HG02759 (cell line): ENCODE measurements at regions not wholly inside any gene's neighbourhood (a gene's known extent, or its start where the extent isn't known, plus 50 kb on each side); places are given as distances from the start of the nearest gene placed in this dataset.
"Not testable (repeated sequence)": the region's sequence is repeated elsewhere in the genome, so short reads cannot be mapped to it uniquely, and the experiment has no call there.

Source experiments
- ATAC-seq: cut with Tn5 transposase; IDR thresholded peaks from one replicate; pipeline ENCODE4 v1.9.1; 2021; ENCODE audit warnings: mild to moderate bottlenecking, moderate library complexity; ENCODE audit not compliant: unreplicated experiment

DNA sequence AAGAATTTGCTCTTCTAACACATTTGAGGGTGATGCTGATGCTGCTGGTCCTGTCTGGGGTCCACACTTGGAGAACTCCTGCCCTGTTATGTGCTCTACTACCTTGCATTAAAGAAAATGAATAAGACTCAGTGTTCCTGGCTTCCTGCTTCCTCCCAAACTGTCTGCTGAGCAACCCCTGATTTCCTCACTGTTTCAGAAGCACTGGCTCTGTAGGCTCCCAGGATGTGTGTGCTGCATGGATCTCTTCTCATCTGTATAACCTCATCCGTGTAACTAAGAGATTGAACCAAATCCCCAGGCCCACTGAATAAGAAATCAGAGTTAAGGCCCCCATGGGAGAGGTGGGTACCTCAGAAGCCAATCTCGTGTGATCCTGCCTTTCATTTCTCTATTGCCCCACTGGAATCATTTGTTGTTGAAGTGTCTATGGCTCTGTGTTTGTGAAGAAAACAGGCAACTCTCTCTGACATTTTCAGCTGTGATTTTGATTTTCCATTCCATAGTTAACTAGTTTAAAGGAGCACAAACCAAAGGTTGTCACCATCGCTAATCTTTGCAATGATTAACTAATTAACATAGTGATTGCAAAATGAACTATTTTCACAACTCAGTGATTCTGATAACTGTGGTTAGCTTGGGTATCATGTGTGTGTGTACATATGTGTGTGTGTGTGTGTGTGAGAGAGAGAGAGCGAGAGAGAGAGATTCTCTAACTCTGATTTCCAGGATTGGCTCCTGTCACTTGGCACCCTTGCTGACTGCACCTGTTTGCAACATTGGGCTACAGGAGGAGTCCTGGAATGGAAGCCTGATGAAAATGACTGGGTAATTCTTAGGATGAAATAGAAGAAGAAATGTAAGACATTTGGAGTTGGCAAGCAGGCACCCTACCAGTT, 196.2 kb downstream of the SLC38A4 start:
- no peak for ATAC-seq

- no peak for ATAC-seq
These were observed 197.6 kb downstream of the SLC38A4 start for GRCh38 chr12:46628176-46628575.

- ATAC-seq: no peak
These were observed 198.1 kb downstream of the SLC38A4 start for GRCh38 chr12:46627686-46628085.

GRCh38 chr12:46619474-46619873, 206.3 kb downstream of the SLC38A4 start:
- ATAC-seq: not testable (repeated sequence)

DNA sequence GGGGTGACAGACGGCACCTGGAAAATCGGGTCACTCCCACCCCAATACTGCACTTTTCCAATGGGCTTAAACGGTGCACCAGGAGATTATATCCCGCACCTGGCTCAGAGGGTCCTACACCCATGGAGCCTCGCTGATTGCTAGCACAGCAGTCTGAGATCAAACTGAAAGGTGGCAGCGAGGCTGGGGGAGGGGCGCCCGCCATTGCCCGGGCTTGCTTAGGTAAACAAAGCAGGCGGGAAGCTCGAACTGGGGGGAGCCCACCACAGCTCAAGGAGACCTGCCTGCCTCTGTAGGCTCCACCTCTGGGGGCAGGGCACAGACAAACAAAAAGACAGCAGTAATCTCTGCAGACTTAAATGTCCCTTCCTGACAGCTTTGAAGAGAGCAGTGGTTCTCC, 208.1 kb downstream of the SLC38A4 start:
- ATAC-seq: not testable (repeated sequence)

DNA sequence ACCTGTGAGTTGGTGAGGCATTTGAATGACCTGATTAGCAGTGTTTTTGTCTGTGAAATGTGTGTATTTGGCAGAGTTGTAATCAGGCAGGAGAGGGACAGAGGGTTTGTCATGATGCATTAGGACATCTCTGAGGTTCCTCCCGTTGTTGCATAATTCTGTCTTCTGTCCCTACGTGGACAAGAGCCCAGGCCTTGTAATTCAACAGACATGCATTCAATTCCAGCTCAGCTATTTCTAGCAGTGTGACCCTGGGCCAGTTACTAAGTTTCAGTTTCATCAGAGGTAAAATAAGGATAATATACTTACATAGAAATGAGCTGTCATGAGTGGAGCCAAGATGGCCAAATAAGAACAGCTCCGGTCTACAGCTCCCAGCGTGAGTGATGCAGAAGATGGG, 208.6 kb downstream of the SLC38A4 start:
- ATAC-seq: no peak

GRCh38 chr12:46610754-46611153, 215.0 kb downstream of the SLC38A4 start:
- ATAC-seq: no peak

DNA sequence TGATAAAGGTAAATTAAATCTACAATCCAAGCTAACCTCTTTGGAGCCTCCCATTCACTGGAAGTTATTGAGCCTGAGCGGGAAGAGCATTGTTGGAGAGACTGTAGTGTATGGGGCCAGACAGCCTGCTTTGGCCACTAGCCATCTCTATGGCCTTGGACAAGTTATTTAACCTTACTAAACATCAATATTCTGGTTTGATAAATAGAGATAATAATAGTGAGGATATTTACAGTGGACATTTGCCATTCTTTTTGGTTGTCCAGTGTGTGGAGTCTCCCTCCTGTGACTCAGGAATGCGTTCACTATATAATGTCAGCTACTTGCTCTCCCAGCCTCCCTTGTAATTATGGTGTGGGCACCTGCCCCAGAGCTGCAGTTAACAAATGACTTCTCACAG, 216.1 kb downstream of the SLC38A4 start:
- no peak for ATAC-seq

DNA sequence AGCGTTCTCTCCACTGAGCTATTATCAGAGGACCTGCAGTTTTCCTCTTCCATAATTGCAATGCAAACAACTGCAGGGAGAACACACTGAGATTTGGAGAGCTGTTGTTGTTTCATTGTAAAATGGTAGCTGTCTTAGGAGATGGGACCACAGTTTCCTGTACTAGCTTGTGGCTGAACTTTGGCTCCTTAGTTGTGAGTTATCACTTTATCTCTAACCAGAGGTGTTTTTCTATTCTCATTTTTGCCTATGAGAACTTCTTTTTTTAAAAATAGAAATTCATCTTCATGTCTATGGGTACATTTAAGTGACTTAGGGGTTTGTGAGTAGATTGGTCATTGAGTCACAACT, 216.5 kb downstream of the SLC38A4 start:
- no peak for ATAC-seq

GRCh38 chr12:46608431-46609272, 217.1 kb downstream of the SLC38A4 start:
- no peak for ATAC-seq

- ATAC-seq: no peak
These were observed 221.1 kb downstream of the SLC38A4 start for GRCh38 chr12:46604684-46605083.

DNA sequence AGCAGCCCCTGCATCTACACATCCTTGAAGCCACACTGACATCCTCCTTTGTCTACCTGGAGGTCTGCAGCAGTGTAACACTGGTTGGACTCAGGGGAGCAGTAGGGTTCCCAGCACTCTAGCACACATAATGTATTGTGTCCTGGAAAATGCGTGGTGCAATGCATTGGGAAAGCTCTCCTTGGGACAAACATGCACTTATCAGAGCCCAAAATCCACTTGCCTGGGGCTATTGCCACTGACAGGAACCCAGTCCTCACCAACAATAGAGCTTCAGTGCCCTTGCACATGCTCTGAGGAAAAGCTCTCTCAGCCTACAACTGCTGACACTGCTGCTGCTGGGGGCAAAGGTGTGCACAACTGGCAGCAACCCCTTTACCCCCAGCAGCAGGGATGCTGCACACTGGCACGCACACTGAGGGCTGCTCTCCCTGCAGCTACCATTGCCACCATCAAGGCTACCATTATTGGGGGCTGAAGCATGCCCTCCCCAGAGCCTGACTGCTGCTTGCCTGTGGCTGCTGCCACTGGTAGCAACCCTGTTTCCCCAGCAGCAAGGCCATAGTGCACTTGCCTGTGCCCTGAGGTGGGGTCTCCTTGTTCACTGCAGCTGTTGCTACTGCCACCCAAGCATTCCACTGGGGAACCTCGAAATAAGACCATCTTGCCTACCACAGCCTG, 221.9 kb downstream of the SLC38A4 start:
- ATAC-seq: no peak

GRCh38 chr12:46602474-46602873, 223.3 kb downstream of the SLC38A4 start:
- no peak for ATAC-seq

DNA sequence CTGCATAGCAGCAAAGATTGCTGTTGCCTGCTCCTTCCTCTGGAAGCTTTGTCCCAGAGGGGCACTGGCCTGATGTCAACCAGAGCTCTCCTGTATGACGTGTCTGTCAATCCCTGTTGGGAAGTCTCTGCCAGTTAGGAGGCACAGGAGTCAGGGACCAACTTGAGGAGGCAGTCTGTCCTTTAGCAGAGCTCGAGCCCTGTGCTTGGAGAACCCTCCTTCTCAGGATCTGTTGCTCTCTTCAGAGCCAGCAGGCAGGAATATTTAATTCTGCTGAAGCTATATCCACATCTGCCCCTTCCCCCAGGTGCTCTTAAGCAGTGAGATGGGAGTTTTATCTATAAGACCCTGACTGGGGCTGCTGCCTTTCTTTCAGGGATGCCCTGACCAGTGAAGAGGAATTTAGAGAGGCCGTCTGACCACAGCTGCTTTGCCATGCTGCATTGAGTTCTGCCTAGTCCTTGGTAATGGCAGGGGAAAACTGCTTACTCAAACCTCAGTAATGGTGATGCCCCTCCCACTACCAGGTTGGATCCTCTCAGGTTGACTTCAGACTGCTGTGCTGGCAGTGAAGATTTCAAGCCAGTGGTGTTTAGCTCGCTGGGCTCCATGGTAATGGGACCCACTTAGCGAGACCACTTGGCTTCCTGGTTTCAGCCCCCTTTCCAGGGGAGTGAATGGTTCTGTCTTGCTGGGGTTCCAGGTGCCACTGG, 218.6 kb upstream of the SLC38A2 start:
- ATAC-seq: no peak

DNA sequence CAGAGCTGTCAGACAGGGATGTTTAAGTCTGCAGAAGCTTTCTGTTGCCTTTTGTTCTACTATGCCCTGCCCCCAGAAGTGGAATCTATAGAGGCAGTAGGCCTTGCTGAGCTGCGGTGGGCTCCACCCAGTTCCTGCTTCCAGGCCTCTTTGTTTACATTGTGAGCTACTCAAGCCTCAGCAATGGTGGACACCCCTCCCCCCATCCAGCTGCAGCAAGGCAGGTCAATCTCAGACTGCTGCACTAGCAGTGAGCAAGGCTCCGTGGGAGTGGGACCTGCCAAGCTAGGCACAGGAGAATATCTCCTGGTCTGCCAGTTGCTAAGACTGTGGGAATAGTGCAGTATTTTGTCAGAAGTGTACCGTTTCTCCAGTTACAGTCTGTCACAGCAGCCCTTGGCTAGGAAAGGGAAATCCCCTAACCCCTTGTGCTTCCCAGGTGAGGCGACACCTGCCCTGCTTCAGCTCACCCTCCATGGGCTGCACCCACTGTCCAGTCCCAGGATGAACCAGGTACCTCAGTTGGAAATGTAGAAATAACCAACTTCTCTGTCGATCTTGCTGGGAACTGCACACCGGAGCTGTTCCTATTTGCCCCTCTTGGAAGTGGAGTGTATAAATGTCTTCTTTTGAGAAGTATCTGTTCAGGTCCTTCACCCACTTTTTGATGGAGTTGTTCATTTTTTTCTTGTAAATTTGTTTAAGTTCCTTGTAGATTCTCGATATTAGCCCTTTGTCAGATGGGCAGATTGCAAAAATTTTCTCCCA, 213.5 kb upstream of the SLC38A2 start:
- ATAC-seq: no peak

- not testable (repeated sequence) for ATAC-seq
These were observed 211.5 kb upstream of the SLC38A2 start for GRCh38 chr12:46584098-46584497.

- ATAC-seq: not testable (repeated sequence)
These were observed 209.4 kb upstream of the SLC38A2 start for GRCh38 chr12:46581990-46582389.

GRCh38 chr12:46580445-46580844, 207.9 kb upstream of the SLC38A2 start:
- no peak for ATAC-seq

DNA sequence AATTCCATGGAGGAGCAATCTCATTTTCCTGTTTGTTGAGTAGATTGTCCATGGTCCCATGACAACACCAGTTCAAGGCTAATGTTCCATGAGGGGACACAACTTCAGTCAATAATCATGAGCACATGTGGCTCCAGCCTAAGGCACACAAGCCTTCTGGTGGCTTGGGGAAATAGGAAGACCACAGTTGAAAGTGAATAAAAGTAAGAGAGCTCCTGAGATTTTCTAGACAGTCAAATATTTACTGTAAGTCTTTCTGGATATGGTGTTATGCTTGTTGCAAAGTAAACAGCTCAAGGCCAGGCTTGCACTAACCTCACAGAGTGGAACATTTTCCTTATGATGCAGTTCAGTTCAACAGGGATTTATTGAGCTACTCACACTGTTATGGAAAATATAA, 206.9 kb upstream of the SLC38A2 start:
- ATAC-seq: no peak
